HL-60 (cell line): ENCODE measurements at regions not wholly inside any gene's neighbourhood (a gene's known extent, or its start where the extent isn't known, plus 50 kb on each side); places are given as distances from the start of the nearest gene placed in this dataset.

Source experiments
- DNase-seq, 2 experiments: peaks; one replicate each; pipeline ENCODE4 v3.0.0-alpha.2; 2010 to 2020; ENCODE audit warnings: low read depth in 1 of 2, low spot score in 1 of 2
- H3K27ac ChIP-seq: fragments of 250-450 bp; sonication (Bioruptor Pico); replicated peaks from 2 replicates; pipeline ENCODE4 v1.5.1; 2020; ENCODE audit warnings: mild to moderate bottlenecking, moderate library complexity
- H3K27me3 ChIP-seq: fragments of 250-450 bp; sonication (Bioruptor Pico); 2 replicates; pipeline ENCODE4 v1.5.1; 2021; ENCODE audit warnings: mild to moderate bottlenecking, moderate library complexity; ENCODE audit not compliant: insufficient read depth, poor library complexity, severe bottlenecking
- H3K4me3 ChIP-seq: replicated peaks from 2 replicates; pipeline ENCODE4 v1.5.1; 2011; ENCODE audit warnings: mild to moderate bottlenecking, control low read depth, low read length; ENCODE audit not compliant: insufficient read depth
- CTCF ChIP-seq: IDR thresholded peaks from one replicate; pipeline ENCODE4 v1.5.1; 2011; ENCODE audit warnings: low read length, control low read depth, inconsistent platforms; ENCODE audit not compliant: insufficient read depth
- GABPA ChIP-seq: IDR thresholded peaks from 2 replicates; pipeline ENCODE4 v1.6.1; 2012; ENCODE audit warnings: low read depth
- POLR2AphosphoS5 ChIP-seq: IDR thresholded peaks from 2 replicates; pipeline ENCODE4 v1.6.1; 2012; ENCODE audit warnings: low read depth
- REST ChIP-seq: IDR thresholded peaks from 2 replicates; pipeline ENCODE4 v1.6.1; 2012; ENCODE audit warnings: low read depth; ENCODE audit not compliant: insufficient replicate concordance
- SPI1 ChIP-seq: IDR thresholded peaks from 2 replicates; pipeline ENCODE4 v1.6.1; 2012; ENCODE audit warnings: low read depth, mild to moderate bottlenecking, borderline replicate concordance

- no peak for DNase-seq
- TF ChIP-seq SPI1 (no peak), POLR2AphosphoS5 (no peak)
- Histone ChIP-seq H3K27ac (no peak overlapping the region), H3K4me3 (no peak overlapping the region), H3K27me3 (peaks cover 8% of the 10 kb centered on the region)
Measured at GRCh38 chr11:57095896-57096295, 85.9 kb upstream of the LRRC55 start.

- Histone ChIP-seq H3K4me3 (no peak overlapping the region), H3K27ac (no peak overlapping the region), H3K27me3 (peaks cover 8% of the 10 kb centered on the region)
- TF ChIP-seq CTCF: no peak
- TF ChIP-seq REST: no peak
- no peak for TF ChIP-seq SPI1
- no peak for TF ChIP-seq POLR2AphosphoS5
- no peak for TF ChIP-seq GABPA
- no peak for DNase-seq
Measured at GRCh38 chr11:57097149-57097548, 84.6 kb upstream of the LRRC55 start.

DNA sequence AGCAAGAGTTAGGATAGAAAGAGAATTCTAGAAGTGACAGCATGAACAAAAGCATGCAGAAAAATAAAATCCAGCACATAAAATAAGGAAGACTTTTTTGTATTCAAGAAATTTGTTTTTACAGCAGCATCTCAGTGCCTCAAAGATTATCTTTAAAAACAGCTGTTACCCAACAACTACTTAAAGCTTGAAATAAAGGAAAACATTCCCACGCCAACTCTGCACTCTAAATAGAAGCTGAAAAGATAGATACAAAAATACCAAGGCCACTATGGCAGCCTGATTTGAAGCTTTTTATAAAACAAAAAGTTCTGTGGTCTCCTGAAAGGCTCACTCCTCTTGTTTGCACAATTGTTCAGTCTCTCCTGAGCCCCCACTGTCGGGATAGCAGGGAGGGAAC is 83.6 kb upstream of the LRRC55 start:
- Histone ChIP-seq H3K27me3 (peaks cover 8% of the 10 kb centered on the region), H3K4me3 (no peak overlapping the region), H3K27ac (no peak overlapping the region)
- no peak for DNase-seq
- no peak for TF ChIP-seq SPI1
- no peak for TF ChIP-seq CTCF
- no peak for TF ChIP-seq REST
- no peak for TF ChIP-seq POLR2AphosphoS5
- no peak for TF ChIP-seq GABPA

GRCh38 chr11:57100638-57101331 is 81.0 kb upstream of the LRRC55 start:
- Histone ChIP-seq H3K27me3 (no peaks in the 10 kb centered on the region), H3K27ac (no peak overlapping the region), H3K4me3 (no peak overlapping the region)
- TF ChIP-seq REST (no peak), CTCF (no peak), SPI1 (no peak), POLR2AphosphoS5 (no peak), GABPA (no peak)
- DNase-seq: no peak
